ENCODE measurements at regions not wholly inside any gene's neighbourhood (a gene's known extent, or its start where the extent isn't known, plus 50 kb on each side); places are given as distances from the start of the nearest gene placed in this dataset.
"Not testable (repeated sequence)": the region's sequence is repeated elsewhere in the genome, so short reads cannot be mapped to it uniquely, and the experiment has no call there.

DNA sequence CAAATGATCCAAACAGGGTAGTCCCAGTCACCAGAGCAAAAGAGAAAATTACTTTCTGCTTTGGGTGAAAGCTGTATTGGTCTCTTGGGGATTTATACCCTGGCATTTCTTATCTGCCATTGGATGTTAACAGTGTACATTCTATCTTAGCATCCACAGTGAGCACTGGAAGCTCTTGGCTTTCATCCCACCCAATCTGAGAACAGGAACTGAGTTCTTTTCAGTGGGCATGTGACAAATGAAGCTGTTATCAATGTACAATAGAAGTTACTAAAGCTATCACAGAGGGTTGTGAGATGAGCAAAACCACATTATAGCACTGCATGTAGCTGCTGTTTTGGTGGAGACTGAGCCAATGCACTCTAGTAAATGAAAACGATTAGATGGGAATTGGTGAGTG lies 300.7 kb downstream of the TUSC7 start:
- no peaks in the 10 kb centered on the region for H3K36me3 ChIP-seq
- no peak for DNase-seq
- H3K27me3 ChIP-seq = no peaks in the 10 kb centered on the region
- no peak overlapping the region for H3K4me3 ChIP-seq
- no peaks in the 10 kb centered on the region for H3K9me3 ChIP-seq

DNA sequence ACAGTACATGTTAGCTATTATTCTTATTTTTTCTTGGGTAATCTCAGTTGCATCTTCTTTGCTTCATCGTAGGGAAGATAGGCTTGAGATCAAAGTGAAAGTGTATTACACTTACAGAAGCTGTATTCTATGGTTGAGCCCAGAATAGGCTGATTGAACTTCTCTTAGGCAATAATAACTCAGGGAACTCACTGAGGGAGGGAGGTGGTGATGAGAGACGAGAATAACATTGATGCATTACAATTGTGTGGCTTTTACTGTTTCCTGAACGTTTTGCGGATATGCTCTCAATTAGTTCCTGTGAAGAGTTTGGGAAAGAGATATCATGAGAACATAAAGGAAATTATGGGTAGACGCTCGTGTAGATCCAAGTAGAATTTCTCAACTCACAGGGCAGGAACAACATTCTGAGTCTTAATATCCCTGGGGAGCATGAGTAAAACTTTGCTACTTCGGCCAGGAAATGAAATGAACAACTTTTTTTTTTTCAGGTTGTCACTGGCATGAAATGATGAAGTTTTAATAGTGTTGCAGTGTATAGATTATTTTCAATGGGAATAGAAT lies 302.2 kb downstream of the TUSC7 start:
- H3K36me3 ChIP-seq = no peaks in the 10 kb centered on the region
- H3K27me3 ChIP-seq = no peaks in the 10 kb centered on the region
- no peaks in the 10 kb centered on the region for H3K9me3 ChIP-seq
- no peak for DNase-seq
- no peak overlapping the region for H3K4me3 ChIP-seq

DNA sequence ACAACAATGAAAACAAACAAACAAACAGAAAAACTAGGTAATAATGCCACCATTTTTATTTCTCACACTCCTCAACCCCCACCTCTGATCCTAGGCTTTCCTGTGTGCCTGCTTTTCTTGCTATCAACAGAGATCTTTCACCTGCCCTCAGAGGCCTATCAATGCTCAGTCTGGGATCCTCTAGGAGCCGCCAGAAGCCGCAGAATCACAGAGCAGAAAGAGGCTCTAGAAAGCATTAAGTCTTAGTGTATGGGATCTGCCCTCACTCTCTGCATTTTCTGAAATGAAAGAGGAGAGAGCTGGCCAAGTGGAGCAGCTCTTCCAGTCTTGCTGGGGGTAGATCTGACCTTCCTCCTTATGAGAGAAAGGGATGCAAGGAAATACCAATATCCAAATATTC lies 306.8 kb downstream of the TUSC7 start:
- no peak for DNase-seq
- H3K36me3 ChIP-seq = no peaks in the 10 kb centered on the region
- no peak overlapping the region for H3K4me3 ChIP-seq
- no peaks in the 10 kb centered on the region for H3K9me3 ChIP-seq
- H3K27me3 ChIP-seq = no peaks in the 10 kb centered on the region

DNA sequence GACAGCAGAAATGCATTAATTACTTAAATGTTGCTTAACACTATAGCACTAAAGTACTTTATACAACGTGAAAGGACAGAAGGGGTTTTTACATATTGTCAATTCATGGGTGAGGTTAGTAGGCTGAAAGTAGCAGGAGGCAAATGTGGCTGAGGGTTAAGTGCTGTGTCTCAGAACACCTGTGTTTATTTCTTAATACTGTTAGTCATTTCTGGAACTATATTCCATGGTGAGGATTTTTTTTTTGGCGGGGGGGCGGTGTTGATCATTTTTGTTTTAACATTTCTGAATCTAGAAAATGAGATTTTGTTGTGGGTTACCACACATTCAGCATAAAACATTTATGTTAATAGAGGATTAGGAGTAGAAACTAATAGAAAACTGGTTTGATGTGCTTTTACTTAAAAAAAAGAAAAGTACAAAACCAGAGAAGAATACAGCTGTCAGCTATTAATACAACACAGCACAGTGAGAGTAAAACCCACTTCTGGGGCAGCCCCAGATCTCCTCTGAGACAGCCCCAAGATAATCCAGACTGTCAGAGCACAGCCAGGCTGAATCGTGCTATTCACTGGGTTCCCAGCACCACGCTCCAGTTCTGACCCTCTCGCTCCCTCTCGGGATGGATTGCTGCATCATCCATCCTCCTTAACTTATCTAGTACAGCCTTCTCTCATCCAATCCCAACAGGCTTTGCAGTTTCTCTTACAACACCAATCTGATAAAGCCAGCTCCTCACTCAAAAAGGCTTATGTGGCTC lies 307.7 kb downstream of the TUSC7 start:
- Histone ChIP-seq H3K4me3 (no peak overlapping the region), H3K27me3 (no peaks in the 10 kb centered on the region), H3K9me3 (no peaks in the 10 kb centered on the region), H3K36me3 (no peaks in the 10 kb centered on the region)
- no peak for DNase-seq

DNA sequence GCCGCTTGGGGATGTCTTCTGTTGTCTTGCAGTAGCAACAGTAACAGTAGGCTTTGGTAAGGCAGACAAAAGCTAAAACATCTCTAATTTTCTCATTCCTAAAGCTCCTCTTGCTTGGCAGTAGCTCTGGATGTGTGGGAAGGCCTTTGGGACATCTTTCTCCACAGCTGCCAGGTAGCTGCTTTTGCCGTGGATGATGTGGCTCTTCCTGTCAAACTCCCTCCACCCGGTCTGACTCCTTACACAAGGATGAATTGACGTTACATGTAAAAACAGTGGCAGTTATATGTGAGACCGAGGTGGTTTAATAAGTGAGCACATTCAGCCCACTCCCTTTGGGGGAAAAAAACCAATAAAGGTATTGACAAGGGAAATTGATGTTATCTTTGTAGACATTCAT lies 309.1 kb downstream of the TUSC7 start:
- Histone ChIP-seq H3K36me3 (no peaks in the 10 kb centered on the region), H3K9me3 (no peaks in the 10 kb centered on the region), H3K27me3 (no peaks in the 10 kb centered on the region), H3K4me3 (no peak overlapping the region)
- no peak for DNase-seq

DNA sequence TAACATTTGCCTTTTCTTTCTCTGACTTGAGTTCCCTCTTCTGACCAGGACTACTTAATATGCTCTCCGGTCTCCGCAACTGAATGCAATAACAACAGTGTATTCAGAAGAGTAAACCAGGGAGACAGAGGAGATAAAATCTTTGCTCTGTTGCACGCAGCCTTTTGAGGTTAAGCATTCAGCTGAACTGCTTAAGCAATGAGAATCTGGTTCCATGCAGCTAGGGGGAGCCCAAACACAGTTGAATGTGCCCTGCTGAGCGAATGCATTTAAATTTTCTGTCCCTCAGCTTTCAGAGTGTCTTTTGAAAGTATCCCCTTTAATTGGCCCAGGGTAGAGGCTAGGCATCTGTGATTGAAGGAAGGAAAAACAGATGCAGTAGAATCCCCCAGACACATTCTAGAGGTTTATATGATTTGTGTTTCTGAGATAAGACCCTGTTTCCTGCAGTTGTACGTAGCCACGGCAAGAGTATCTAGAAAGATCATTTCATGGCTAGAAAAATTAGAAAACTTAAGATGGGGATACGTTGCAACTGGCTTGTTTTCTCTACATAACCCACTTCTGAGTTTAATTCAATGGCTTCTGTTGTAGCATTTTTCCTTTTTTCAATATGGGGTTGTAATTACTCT lies 309.6 kb downstream of the TUSC7 start:
- Histone ChIP-seq H3K27me3 (no peaks in the 10 kb centered on the region), H3K4me3 (no peak overlapping the region), H3K9me3 (no peaks in the 10 kb centered on the region), H3K36me3 (no peaks in the 10 kb centered on the region)
- DNase-seq = peak; percentile 26

DNA sequence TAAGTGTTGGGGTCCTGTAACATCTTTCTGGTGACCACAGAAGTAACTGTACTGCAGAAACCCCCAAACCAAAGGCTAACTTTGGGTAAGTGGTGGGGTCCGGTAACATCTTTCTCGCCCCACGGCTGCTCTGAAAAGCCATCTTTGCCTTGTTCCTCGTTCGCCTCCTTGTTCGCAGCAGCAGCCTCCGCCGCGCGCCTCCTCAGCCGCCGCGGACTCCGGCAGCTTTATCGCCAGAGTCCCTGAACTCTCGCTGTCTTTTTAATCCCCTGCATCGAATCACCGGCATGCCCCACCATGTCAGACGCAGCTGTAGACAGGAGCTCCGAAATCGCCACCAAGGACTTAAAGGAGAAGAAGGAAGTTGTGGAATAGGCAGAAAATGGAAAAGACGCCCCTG lies 316.8 kb downstream of the TUSC7 start:
- no peak overlapping the region for H3K4me3 ChIP-seq
- H3K36me3 ChIP-seq = no peaks in the 10 kb centered on the region
- H3K9me3 ChIP-seq = no peaks in the 10 kb centered on the region
- no peak for DNase-seq
- no peaks in the 10 kb centered on the region for H3K27me3 ChIP-seq

DNA sequence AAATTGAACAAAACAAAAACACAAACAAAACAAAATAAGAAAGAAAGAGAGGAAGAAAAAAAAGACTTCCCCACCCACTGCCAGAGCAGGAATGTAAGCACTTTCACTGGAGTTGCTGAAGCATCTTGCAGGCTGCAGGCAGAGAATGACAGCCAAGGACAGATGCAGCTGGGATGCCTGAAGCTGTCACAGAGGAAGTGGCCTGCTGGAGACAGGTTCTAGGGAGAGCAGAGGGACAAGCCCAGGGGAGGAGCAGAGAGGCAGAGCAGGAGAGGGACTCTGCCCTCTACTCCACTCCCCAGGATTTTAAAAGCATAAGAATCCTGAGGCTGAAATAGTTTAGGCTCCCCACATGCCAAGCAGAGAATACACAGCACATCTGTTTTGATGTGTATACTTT lies 326.2 kb downstream of the TUSC7 start:
- Histone ChIP-seq H3K36me3 (no peaks in the 10 kb centered on the region), H3K4me3 (no peak overlapping the region), H3K27me3 (no peaks in the 10 kb centered on the region), H3K9me3 (no peaks in the 10 kb centered on the region)
- DNase-seq = no peak

DNA sequence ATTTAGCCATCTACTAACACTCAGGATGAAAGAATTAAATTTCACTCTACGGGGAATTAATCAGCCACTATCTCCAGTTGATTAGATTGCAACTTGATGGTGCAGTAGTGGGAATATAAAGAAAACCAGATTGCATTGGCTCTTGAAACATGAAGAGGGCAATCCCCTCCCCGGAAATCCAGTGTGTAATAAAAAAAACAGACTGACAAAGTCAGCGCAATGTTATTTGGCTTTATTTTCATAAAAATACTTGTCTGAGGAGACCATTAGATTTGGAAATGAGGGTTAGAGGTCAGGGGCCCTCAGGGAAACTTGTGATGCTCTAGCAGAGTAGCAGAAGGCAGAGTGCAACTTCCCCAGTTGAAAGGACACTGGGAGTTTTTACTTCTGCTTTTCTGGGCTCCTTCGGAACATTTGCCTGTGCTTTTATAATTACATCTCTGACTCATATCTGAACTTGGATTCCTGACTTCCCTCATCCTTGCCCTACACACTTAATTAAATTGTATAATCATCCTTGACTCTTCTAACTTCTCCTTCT lies 326.8 kb downstream of the TUSC7 start:
- Histone ChIP-seq H3K9me3 (no peaks in the 10 kb centered on the region), H3K36me3 (no peaks in the 10 kb centered on the region)

DNA sequence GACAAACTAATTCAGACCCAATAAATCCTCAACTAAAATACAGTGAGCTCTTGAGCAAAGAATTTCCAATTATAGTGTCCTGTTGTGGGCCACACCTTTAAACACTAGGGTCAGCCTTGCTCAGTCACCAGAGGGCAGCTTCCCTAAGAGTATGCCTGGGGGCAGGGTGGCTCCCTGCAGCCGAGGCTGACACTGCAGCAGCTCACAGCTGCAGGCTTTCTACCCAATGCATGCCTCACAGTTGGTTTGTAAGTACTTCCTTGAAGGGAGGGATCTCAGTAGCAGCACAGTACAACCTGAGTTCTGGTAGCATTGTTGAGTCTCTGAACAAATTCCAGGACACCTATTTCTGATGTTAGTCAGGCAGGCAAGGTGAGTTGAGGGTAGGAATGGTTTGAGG lies 335.6 kb downstream of the TUSC7 start:
- DNase-seq = peak; percentile 9
- no peaks in the 10 kb centered on the region for H3K27me3 ChIP-seq

More for the DNA sequence above, 326.8 kb downstream of the TUSC7 start:
- DNase-seq = peak; percentile 39
- Histone ChIP-seq H3K4me3 (no peak overlapping the region), H3K27me3 (no peaks in the 10 kb centered on the region)

DNA sequence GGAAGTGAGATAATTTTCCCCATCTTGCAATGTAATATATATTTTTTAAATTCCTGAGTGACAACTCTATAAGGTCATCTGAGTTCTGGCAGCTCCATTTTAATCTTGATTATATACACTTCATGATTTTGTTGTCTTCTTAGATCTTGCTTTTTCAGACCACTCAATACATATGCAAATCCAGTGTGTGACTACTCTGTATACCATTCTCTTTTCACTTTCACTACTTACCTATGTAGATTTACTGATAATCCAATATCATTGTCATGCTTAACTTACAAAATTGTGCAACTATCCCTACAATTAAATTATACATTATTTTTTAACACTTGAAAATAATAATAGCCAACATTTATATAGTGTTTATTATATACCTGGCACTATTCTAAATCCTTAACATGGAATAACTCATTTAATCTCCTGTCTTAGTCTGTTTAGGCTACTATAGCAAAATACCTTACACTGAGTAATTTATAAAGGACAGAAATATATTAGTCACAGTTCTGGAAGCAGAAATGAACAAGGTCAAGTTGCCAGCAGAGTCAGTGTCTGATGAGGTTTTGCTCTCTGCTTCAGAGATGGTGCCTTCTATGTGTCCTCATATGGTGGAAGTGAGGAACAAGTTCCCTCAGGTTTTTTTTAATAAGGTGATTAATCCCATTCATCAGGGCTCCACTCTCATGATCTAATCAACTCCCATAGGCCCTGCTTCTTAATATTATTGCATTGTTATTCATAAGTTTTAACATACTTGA lies 338.5 kb downstream of the TUSC7 start:
- no peaks in the 10 kb centered on the region for H3K9me3 ChIP-seq
- H3K36me3 ChIP-seq = no peaks in the 10 kb centered on the region
- no peaks in the 10 kb centered on the region for H3K27me3 ChIP-seq
- no peak for DNase-seq
- no peak overlapping the region for H3K4me3 ChIP-seq

More for the DNA sequence above, 335.6 kb downstream of the TUSC7 start:
- no peaks in the 10 kb centered on the region for H3K9me3 ChIP-seq
- no peak overlapping the region for H3K4me3 ChIP-seq
- no peaks in the 10 kb centered on the region for H3K36me3 ChIP-seq

DNA sequence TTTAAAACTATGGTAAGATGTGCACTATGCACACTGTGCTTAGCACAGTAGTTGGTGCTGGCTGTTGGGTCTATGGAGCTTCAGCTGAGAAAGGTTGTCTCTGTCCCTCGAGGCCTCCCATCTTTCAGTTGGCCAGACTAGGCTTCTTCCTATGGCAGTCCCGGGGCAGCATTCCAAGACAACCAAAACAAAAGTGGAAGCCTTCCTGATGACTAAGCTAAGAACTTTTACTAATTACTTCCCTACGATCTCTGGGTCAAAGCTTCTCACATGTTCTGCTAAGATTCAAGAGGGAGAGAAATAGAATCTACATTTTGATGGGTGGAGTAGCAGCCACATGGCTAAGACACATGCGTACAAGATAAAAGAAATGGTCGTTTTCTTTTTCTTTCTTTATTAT lies 342.8 kb downstream of the TUSC7 start:
- DNase-seq = peak; percentile 21
- Histone ChIP-seq H3K27me3 (no peaks in the 10 kb centered on the region), H3K36me3 (no peaks in the 10 kb centered on the region), H3K4me3 (no peak overlapping the region), H3K9me3 (no peaks in the 10 kb centered on the region)

DNA sequence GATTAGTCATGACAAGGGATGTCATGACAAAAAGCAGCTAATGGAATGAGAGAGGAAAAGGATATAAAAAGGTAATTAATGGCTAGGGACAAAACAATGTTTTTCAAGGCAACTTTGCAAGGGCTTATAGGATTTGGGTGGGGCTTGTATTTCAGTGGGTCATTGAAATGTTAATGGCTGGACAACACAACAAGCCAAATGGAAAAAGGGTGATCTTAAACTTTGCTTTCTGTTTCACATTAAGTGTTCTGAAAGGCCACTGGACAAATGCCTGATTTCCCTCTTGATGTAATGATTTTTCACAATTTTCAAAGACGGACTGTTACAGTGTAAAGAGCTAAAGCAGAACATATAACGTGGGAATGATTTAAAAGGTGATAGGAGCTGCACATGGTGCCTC lies 345.0 kb downstream of the TUSC7 start:
- no peak overlapping the region for H3K4me3 ChIP-seq
- no peaks in the 10 kb centered on the region for H3K27me3 ChIP-seq
- DNase-seq = no peak
- H3K9me3 ChIP-seq = no peaks in the 10 kb centered on the region
- no peaks in the 10 kb centered on the region for H3K36me3 ChIP-seq

DNA sequence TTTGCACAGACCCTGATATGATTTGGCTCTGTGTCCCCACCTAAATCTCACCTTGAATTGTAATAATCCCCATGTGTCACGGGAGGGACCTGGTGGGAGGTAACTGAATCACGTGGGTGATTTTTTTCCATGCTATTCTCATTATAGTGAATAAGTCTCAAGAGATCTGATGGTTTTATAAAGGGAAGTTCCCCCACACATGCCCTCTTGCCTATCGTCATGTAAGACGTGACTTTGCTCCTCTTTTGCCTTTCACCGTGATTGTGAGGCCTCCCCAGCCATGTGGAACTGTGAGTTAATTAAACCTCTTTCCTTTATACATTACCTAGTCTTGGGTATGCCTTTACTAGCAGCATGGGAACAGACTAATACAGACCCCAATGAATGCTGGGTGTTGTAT lies 347.4 kb downstream of the TUSC7 start:
- not testable (repeated sequence) for H3K36me3 ChIP-seq, H3K9me3 ChIP-seq, H3K27me3 ChIP-seq, DNase-seq, H3K4me3 ChIP-seq

DNA sequence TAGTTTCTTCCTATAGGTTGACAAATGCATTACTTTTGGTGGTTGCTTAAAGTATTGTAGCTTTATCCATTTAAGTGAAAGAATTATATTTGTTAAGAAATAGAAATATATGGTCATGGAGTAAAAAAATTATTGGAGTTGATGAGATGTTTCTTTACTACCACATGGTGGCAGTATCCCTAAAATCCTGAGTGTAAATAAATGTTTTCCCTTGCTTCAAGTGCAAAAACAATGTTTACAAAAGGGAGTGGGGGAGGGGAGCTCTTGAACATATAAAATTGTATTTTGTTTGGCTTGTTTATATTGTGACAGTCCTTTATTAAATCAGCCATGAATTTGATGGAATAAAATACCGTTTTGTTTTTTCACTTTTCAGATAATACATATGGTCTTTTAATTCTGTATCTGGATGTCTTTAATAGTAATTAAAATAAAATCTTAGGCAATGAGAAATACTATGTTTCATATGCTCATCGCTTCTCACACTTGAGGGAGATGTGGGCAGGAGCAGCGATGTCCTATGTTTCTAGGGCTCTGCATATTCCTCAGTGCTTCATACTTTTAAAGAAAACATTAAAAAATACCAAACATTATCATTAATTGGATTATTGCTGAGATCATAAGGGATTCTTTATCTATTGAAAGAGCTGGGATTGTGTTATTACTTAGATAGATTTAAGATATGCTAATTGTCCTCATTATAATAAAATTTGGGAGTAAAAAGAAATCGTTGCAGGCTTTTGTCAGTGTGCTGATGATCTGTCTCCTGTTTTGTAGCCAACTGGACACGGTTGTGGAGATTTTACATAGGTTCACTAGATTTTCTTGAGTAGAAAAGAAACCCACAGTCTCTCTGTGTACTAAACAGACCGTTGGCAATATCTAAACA lies 349.7 kb downstream of the TUSC7 start:
- Histone ChIP-seq H3K4me3 (no peak overlapping the region), H3K36me3 (no peaks in the 10 kb centered on the region), H3K27me3 (no peaks in the 10 kb centered on the region), H3K9me3 (no peaks in the 10 kb centered on the region)
- DNase-seq = no peak

DNA sequence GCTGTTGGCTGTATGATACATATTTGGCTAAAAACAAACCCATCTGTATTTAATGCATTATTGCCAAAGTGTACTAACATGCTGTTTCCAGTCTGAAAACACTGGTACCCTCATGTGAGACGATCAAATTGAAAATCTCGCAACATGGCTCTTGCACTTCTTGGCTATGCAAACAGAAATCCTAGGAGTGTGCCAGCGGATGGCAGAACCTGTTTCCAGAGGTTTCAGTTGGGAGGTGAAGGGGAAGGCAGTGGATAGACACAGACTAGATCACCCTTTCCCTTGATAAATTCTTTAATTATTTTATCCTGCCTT lies 350.3 kb downstream of the TUSC7 start:
- Histone ChIP-seq H3K9me3 (no peaks in the 10 kb centered on the region), H3K4me3 (no peak overlapping the region), H3K27me3 (no peaks in the 10 kb centered on the region), H3K36me3 (no peaks in the 10 kb centered on the region)
- no peak for DNase-seq

Measured in MG63 (cell line).